D341Med (cell line): ENCODE measurements at regions not wholly inside any gene's neighbourhood (a gene's known extent, or its start where the extent isn't known, plus 50 kb on each side); places are given as distances from the start of the nearest gene placed in this dataset.
"Not testable (repeated sequence)": the region's sequence is repeated elsewhere in the genome, so short reads cannot be mapped to it uniquely, and the experiment has no call there.

Experiments
- DNase-seq: peaks from one replicate; pipeline ENCODE4 v3.0.0; 2012; ENCODE audit warnings: low spot score

GRCh38 chr7:68843985-68844384 is 754.3 kb upstream of the AUTS2 start:
- not testable (repeated sequence) for DNase-seq

GRCh38 chr7:68846811-68847325 is 751.4 kb upstream of the AUTS2 start:
- DNase-seq, result no peak

GRCh38 chr7:68853254-68853653 is 745.0 kb upstream of the AUTS2 start:
- DNase-seq, result no peak

- no peak for DNase-seq
Measured at GRCh38 chr7:68857571-68857970, 740.7 kb upstream of the AUTS2 start.

GRCh38 chr7:68858497-68858896 is 739.8 kb upstream of the AUTS2 start:
- no peak for DNase-seq

GRCh38 chr7:68861171-68861570 is 737.1 kb upstream of the AUTS2 start:
- no peak for DNase-seq

GRCh38 chr7:68862261-68862660 is 736.0 kb upstream of the AUTS2 start:
- DNase-seq, result no peak

- no peak for DNase-seq
Measured at GRCh38 chr7:68862736-68863135, 735.5 kb upstream of the AUTS2 start.

GRCh38 chr7:68865351-68866199 is 732.7 kb upstream of the AUTS2 start:
- DNase-seq, result no peak

- DNase-seq, result no peak
Measured at GRCh38 chr7:68866200-68866570, 732.1 kb upstream of the AUTS2 start.

- DNase-seq, result not testable (repeated sequence)
Measured at GRCh38 chr7:68866721-68867120, 731.6 kb upstream of the AUTS2 start.

GRCh38 chr7:68868978-68869377 is 729.3 kb upstream of the AUTS2 start:
- DNase-seq, result no peak

GRCh38 chr7:68873616-68874015 is 724.7 kb upstream of the AUTS2 start:
- no peak for DNase-seq

GRCh38 chr7:68875857-68876256 is 722.4 kb upstream of the AUTS2 start:
- no peak for DNase-seq

- not testable (repeated sequence) for DNase-seq
Measured at GRCh38 chr7:68887116-68887515, 711.2 kb upstream of the AUTS2 start.

- DNase-seq, result no peak
Measured at GRCh38 chr7:68888971-68889385, 709.3 kb upstream of the AUTS2 start.

GRCh38 chr7:68892236-68892635 is 706.0 kb upstream of the AUTS2 start:
- DNase-seq, result no peak

- DNase-seq, result no peak
Measured at GRCh38 chr7:68893411-68893810, 704.9 kb upstream of the AUTS2 start.

- DNase-seq, result not testable (repeated sequence)
Measured at GRCh38 chr7:68899156-68899555, 699.1 kb upstream of the AUTS2 start.

GRCh38 chr7:68900096-68900495 is 698.2 kb upstream of the AUTS2 start:
- no peak for DNase-seq

- no peak for DNase-seq
Measured at GRCh38 chr7:68904630-68905029, 693.6 kb upstream of the AUTS2 start.

GRCh38 chr7:68911754-68912153 is 686.5 kb upstream of the AUTS2 start:
- DNase-seq, result no peak

- no peak for DNase-seq
Measured at GRCh38 chr7:68914006-68914405, 684.3 kb upstream of the AUTS2 start.
